Mesothelial cell of epicardium (in vitro differentiated cells): ENCODE measurements at regions not wholly inside any gene's neighbourhood (a gene's known extent, or its start where the extent isn't known, plus 50 kb on each side); places are given as distances from the start of the nearest gene placed in this dataset.

ENCODE experiments used
- DNase-seq, 2 experiments: peaks; one replicate each; pipeline ENCODE4 v3.0.0; 2021; ENCODE audit warnings: low spot score in 2 of 2; ENCODE audit not compliant: unreplicated experiment in 2 of 2
- H3K27ac Mint-ChIP-seq: 2 replicates; pipeline ENCODE4 v1.8.0; 2021; ENCODE audit warnings: mixed read lengths
- H3K27me3 Mint-ChIP-seq: 2 replicates; pipeline ENCODE4 v1.8.0; 2021; ENCODE audit warnings: low read depth, mixed read lengths
- H3K36me3 Mint-ChIP-seq: 2 replicates; pipeline ENCODE4 v1.8.0; 2021; ENCODE audit warnings: mixed read lengths
- H3K4me1 Mint-ChIP-seq: 2 replicates; pipeline ENCODE4 v1.8.0; 2021; ENCODE audit warnings: mixed read lengths
- H3K4me3 Mint-ChIP-seq: 2 replicates; pipeline ENCODE4 v1.8.0; 2021; ENCODE audit warnings: mild to moderate bottlenecking, moderate library complexity, mixed read lengths
- H3K9me3 Mint-ChIP-seq: 2 replicates; pipeline ENCODE4 v1.8.0; 2021; ENCODE audit warnings: mixed read lengths
- CTCF ChIP-seq: fragments of 200-600 bp; sonication (generic); IDR thresholded peaks from one replicate; pipeline ENCODE4 v1.5.0; 2021; ENCODE audit warnings: antibody characterized with exemption; ENCODE audit not compliant: unreplicated experiment

GRCh38 chr9:87442451-87442850, 55.2 kb upstream of the DAPK1 start:
- H3K27me3 Mint-ChIP-seq = no peaks in the 10 kb centered on the region
- H3K9me3 Mint-ChIP-seq = no peaks in the 10 kb centered on the region
- no peak for TF ChIP-seq CTCF
- no peak for DNase-seq
- H3K36me3 Mint-ChIP-seq = no peaks in the 10 kb centered on the region
- H3K27ac Mint-ChIP-seq = no peak overlapping the region
- peaks cover 5% of the 10 kb centered on the region for H3K4me1 Mint-ChIP-seq
- H3K4me3 Mint-ChIP-seq = no peak overlapping the region

DNA sequence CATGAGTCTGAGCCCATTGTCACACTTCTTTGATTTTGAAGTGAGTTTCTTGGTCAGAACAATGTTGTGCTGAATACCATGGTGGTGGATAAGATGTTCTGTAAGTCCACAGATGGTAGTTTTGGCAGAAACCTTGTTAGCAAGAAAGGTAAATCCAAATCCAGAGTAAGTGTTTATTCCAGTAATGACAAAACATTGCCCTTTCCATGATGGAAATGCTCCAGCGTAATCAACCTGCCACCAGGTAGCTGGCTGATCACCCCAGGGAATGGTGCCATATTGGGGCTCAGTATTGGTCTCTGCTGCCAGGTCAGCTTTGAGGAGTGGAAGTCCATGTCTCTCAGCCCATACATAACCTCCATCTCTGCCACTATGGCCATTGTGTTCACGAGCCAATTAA, 54.7 kb upstream of the DAPK1 start:
- Mint-ChIP-seq H3K27ac (no peak overlapping the region), H3K27me3 (no peaks in the 10 kb centered on the region), H3K4me1 (peaks cover 9% of the 10 kb centered on the region), H3K9me3 (no peaks in the 10 kb centered on the region), H3K4me3 (no peak overlapping the region), H3K36me3 (no peaks in the 10 kb centered on the region)
- no peak for DNase-seq
- TF ChIP-seq CTCF = no peak

GRCh38 chr9:87443461-87443860, 54.2 kb upstream of the DAPK1 start:
- Mint-ChIP-seq H3K27ac (no peak overlapping the region), H3K4me1 (peaks cover 9% of the 10 kb centered on the region), H3K36me3 (no peaks in the 10 kb centered on the region), H3K4me3 (no peak overlapping the region), H3K9me3 (no peaks in the 10 kb centered on the region), H3K27me3 (no peaks in the 10 kb centered on the region)
- no peak for DNase-seq
- TF ChIP-seq CTCF = no peak

- H3K9me3 Mint-ChIP-seq = no peaks in the 10 kb centered on the region
- no peak overlapping the region for H3K27ac Mint-ChIP-seq
- H3K27me3 Mint-ChIP-seq = no peaks in the 10 kb centered on the region
- no peak for TF ChIP-seq CTCF
- DNase-seq = no peak
- H3K4me1 Mint-ChIP-seq = peaks cover 4% of the 10 kb centered on the region
- H3K36me3 Mint-ChIP-seq = no peaks in the 10 kb centered on the region
- peak overlapping the region; percentile 26 for H3K4me3 Mint-ChIP-seq
These were observed 52.0 kb upstream of the DAPK1 start for GRCh38 chr9:87445646-87446045.

- no peaks in the 10 kb centered on the region for H3K9me3 Mint-ChIP-seq
- DNase-seq = no peak
- H3K4me1 Mint-ChIP-seq = peaks cover 4% of the 10 kb centered on the region
- H3K36me3 Mint-ChIP-seq = no peaks in the 10 kb centered on the region
- no peak for TF ChIP-seq CTCF
- no peak overlapping the region for H3K4me3 Mint-ChIP-seq
- H3K27me3 Mint-ChIP-seq = no peaks in the 10 kb centered on the region
- no peak overlapping the region for H3K27ac Mint-ChIP-seq
These were observed 51.1 kb upstream of the DAPK1 start for GRCh38 chr9:87446527-87446926.
